ENCODE measurements at regions not wholly inside any gene's neighbourhood (a gene's known extent, or its start where the extent isn't known, plus 50 kb on each side); places are given as distances from the start of the nearest gene placed in this dataset.

DNA sequence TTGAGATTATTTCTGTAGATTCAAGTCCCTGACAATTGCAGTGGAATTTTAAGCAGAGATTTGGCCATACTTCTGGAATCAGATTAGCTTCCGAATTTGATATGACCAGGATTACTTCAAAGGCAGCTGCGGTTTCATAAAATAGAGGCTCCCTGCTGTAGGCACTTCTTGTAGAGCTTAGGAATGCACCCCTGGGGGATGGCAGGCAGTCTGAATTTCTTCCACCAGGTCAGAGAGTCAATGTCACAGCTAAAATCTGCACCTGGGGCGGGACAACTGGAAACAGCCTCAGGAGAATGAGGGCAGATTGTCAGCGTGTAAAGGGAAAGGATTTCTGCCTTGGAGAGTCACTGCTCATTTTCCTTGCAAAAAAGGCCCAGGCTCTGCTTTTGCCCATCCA, 182.6 kb downstream of the ARRDC4 start:
- Histone ChIP-seq H3K4me3 (ENCODE audit: insufficient read depth, low read length, poor library complexity, severe bottlenecking) (no peak overlapping the region), H3K36me3 (ENCODE audit: low read length) (no peaks in the 10 kb centered on the region), H3K4me2 (ENCODE audit: low read depth, low read length, poor library complexity, severe bottlenecking) (no peak overlapping the region), H2AFZ (ENCODE audit: low read depth, low read length, severe bottlenecking) (no peak overlapping the region), H3K9me3 (ENCODE audit: insufficient read depth, low read length) (no peaks in the 10 kb centered on the region), H3K9ac (ENCODE audit: low read length) (no peak overlapping the region), H3F3A (ENCODE audit: insufficient read depth) (no peaks in the 10 kb centered on the region; the same call in 1 of the 2 replicates), H3K27ac (ENCODE audit: low read depth, low read length) (no peak overlapping the region), H4K20me1 (ENCODE audit: low read depth, low read length) (no peaks in the 10 kb centered on the region), H3K79me2 (ENCODE audit: insufficient read depth, low read length) (no peaks in the 10 kb centered on the region), H3K9me2 (replicated peaks; ENCODE audit: insufficient read depth, low read length) (no peaks in the 10 kb centered on the region), H3K27me3 (ENCODE audit: low read length) (no peaks in the 10 kb centered on the region)
- TF ChIP-seq EZH2phosphoT487 (conservative IDR thresholded peaks at IDR 0.05; ENCODE audit: low read length): no peak
- TF ChIP-seq, protein P1, sequence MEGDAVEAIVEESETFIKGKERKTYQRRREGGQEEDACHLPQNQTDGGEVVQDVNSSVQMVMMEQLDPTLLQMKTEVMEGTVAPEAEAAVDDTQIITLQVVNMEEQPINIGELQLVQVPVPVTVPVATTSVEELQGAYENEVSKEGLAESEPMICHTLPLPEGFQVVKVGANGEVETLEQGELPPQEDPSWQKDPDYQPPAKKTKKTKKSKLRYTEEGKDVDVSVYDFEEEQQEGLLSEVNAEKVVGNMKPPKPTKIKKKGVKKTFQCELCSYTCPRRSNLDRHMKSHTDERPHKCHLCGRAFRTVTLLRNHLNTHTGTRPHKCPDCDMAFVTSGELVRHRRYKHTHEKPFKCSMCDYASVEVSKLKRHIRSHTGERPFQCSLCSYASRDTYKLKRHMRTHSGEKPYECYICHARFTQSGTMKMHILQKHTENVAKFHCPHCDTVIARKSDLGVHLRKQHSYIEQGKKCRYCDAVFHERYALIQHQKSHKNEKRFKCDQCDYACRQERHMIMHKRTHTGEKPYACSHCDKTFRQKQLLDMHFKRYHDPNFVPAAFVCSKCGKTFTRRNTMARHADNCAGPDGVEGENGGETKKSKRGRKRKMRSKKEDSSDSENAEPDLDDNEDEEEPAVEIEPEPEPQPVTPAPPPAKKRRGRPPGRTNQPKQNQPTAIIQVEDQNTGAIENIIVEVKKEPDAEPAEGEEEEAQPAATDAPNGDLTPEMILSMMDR (IDR thresholded peaks at IDR 0.05; ENCODE audit: insufficient read depth, low read length, poor library complexity, severe bottlenecking): no peak

DNA sequence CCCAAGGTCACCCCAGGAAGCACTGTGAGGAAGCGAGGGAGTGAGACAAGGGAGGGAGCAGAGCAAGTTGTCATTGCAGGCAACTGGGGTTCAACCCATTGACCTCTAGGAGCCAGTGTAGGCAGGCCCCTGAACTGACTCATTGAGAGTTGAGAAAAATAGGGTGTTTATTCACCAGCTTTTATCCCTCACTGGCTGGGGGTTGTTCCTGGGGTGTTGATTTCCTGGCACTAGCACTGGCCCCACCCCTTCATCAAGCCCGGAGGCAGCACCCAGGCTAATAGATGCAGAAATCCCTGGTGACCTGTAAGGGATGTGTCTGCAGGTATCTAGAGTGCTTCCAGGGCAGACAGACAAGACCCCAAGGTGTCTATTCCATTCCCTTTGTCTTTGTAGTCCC, 183.9 kb downstream of the ARRDC4 start:
- Histone ChIP-seq H3F3A (ENCODE audit: insufficient read depth) (peaks cover 7% of the 10 kb centered on the region; the same call in 1 of the 2 replicates), H3K36me3 (ENCODE audit: low read length) (no peaks in the 10 kb centered on the region), H2AFZ (ENCODE audit: low read depth, low read length, severe bottlenecking) (no peak overlapping the region), H3K9me2 (replicated peaks; ENCODE audit: insufficient read depth, low read length) (no peaks in the 10 kb centered on the region), H3K9me3 (ENCODE audit: insufficient read depth, low read length) (no peaks in the 10 kb centered on the region), H4K20me1 (ENCODE audit: low read depth, low read length) (no peaks in the 10 kb centered on the region), H3K9ac (ENCODE audit: low read length) (no peak overlapping the region), H3K27me3 (ENCODE audit: low read length) (no peaks in the 10 kb centered on the region), H3K79me2 (ENCODE audit: insufficient read depth, low read length) (no peaks in the 10 kb centered on the region), H3K27ac (ENCODE audit: low read depth, low read length) (no peak overlapping the region), H3K4me3 (ENCODE audit: insufficient read depth, low read length, poor library complexity, severe bottlenecking) (no peak overlapping the region), H3K4me2 (ENCODE audit: low read depth, low read length, poor library complexity, severe bottlenecking) (no peak overlapping the region)
- TF ChIP-seq EZH2phosphoT487 (conservative IDR thresholded peaks at IDR 0.05; ENCODE audit: low read length): no peak
- TF ChIP-seq, protein P1 (IDR thresholded peaks at IDR 0.05; ENCODE audit: insufficient read depth, low read length, poor library complexity, severe bottlenecking): no peak

DNA sequence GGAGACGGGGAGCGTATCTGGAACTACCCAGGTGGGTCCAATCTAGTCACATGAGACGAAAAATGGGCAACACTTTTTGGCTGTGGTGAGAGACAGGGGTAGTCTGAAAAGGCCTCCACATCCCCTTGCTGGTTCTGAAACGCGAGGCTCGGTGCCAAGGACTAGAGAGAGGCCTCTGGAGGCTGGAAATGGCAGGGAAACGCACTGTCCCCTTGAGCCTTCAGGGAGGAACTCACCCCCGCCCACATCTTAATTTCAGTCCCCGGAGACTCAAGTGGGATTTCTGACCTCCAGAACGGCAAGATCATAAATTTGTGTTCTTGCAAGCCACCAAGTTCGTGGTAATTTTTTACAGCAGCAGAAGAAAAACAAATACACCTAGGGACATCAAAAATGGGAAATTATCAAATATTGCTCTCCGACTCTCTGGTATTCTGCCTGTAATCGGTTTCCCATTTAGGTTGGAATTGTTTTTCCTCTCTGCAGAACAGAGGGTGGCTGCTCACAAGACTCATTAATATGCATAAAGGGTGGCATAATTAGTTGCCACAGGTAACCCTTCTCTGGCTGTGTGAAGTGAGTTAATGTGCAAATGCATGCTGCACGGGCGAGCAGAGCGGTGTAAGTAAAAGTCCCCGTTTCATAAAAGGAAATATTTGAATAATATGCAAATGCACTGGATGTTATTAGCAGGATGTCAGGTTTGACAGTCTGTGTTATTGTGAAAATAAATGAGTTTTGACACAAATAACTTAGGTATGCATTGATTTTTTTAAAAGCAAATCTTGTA, 185.7 kb downstream of the ARRDC4 start:
- 0 out of 2 replicates have a peak overlapping the region, but pooled peaks have one; percentile 21 for H3K9ac ChIP-seq (ENCODE audit: low read length)
- TF ChIP-seq EZH2phosphoT487 (conservative IDR thresholded peaks at IDR 0.05; ENCODE audit: low read length): no peak
- TF ChIP-seq, protein P1 (IDR thresholded peaks at IDR 0.05; ENCODE audit: insufficient read depth, low read length, poor library complexity, severe bottlenecking): no peak
- no peaks in the 10 kb centered on the region for H4K20me1 ChIP-seq (ENCODE audit: low read depth, low read length)
- no peaks in the 10 kb centered on the region for H3K9me3 ChIP-seq (ENCODE audit: insufficient read depth, low read length)
- H3K36me3 ChIP-seq (ENCODE audit: low read length): no peaks in the 10 kb centered on the region
- no peaks in the 10 kb centered on the region for H3K79me2 ChIP-seq (ENCODE audit: insufficient read depth, low read length)
- peak overlapping the region; percentile 28 for H3K4me2 ChIP-seq (ENCODE audit: low read depth, low read length, poor library complexity, severe bottlenecking)
- H3K4me3 ChIP-seq (ENCODE audit: insufficient read depth, low read length, poor library complexity, severe bottlenecking): no peak overlapping the region
- peaks cover 14% of the 10 kb centered on the region; the same call in 1 of the 2 replicates for H3F3A ChIP-seq (ENCODE audit: insufficient read depth)
- H3K9me2 ChIP-seq (replicated peaks; ENCODE audit: insufficient read depth, low read length): no peaks in the 10 kb centered on the region
- no peaks in the 10 kb centered on the region for H3K27me3 ChIP-seq (ENCODE audit: low read length)
- H3K27ac ChIP-seq (ENCODE audit: low read depth, low read length): peak overlapping the region; percentile 93
- H2AFZ ChIP-seq (ENCODE audit: low read depth, low read length, severe bottlenecking): no peak overlapping the region
